ENCODE measurements at regions not wholly inside any gene's neighbourhood (a gene's known extent, or its start where the extent isn't known, plus 50 kb on each side); places are given as distances from the start of the nearest gene placed in this dataset.
"Not testable (repeated sequence)": the region's sequence is repeated elsewhere in the genome, so short reads cannot be mapped to it uniquely, and the experiment has no call there.

- no peak for DNase-seq
Measured at GRCh38 chr2:215830304-215830703, 183.0 kb downstream of the MREG start.

GRCh38 chr2:215829261-215829660 lies 184.1 kb downstream of the MREG start:
- DNase-seq, result no peak

GRCh38 chr2:215828528-215829184 lies 184.7 kb downstream of the MREG start:
- peak; percentile 57 for DNase-seq

- no peak for DNase-seq
Measured at GRCh38 chr2:215826838-215827441, 186.4 kb downstream of the MREG start.

GRCh38 chr2:215826376-215826775 lies 187.0 kb downstream of the MREG start:
- no peak for DNase-seq

- no peak for DNase-seq
Measured at GRCh38 chr2:215825707-215826106, 187.6 kb downstream of the MREG start.

- not testable (repeated sequence) for DNase-seq
Measured at GRCh38 chr2:215821298-215821697, 192.1 kb downstream of the MREG start.

GRCh38 chr2:215819713-215820112 lies 193.6 kb downstream of the MREG start:
- DNase-seq, result not testable (repeated sequence)

GRCh38 chr2:215817046-215817445 lies 196.3 kb downstream of the MREG start:
- DNase-seq, result no peak

- DNase-seq, result no peak
Measured at GRCh38 chr2:215816424-215816823, 196.9 kb downstream of the MREG start.

GRCh38 chr2:215815960-215816359 lies 197.4 kb downstream of the MREG start:
- no peak for DNase-seq

- no peak for DNase-seq
Measured at GRCh38 chr2:215812966-215813365, 200.4 kb downstream of the MREG start.

GRCh38 chr2:215811409-215812345 lies 201.7 kb downstream of the MREG start:
- no peak for DNase-seq

GRCh38 chr2:215811003-215811402 lies 202.3 kb downstream of the MREG start:
- DNase-seq, result no peak

GRCh38 chr2:215808996-215809395 lies 204.4 kb downstream of the MREG start:
- no peak for DNase-seq

- DNase-seq, result no peak
Measured at GRCh38 chr2:215808194-215808593, 205.2 kb downstream of the MREG start.

- DNase-seq, result no peak
Measured at GRCh38 chr2:215805493-215805892, 207.9 kb downstream of the MREG start.

- no peak for DNase-seq
Measured at GRCh38 chr2:215803150-215803549, 210.2 kb downstream of the MREG start.

- DNase-seq, result no peak
Measured at GRCh38 chr2:215799194-215799593, 214.2 kb downstream of the MREG start.

- no peak for DNase-seq
Measured at GRCh38 chr2:215797676-215798075, 215.7 kb downstream of the MREG start.

- no peak for DNase-seq
Measured at GRCh38 chr2:215796140-215796855, 217.1 kb downstream of the MREG start.

- DNase-seq, result no peak
Measured at GRCh38 chr2:215794829-215795546, 218.4 kb downstream of the MREG start.
